ENCODE measurements at regions not wholly inside any gene's neighbourhood (a gene's known extent, or its start where the extent isn't known, plus 50 kb on each side); places are given as distances from the start of the nearest gene placed in this dataset.

DNA sequence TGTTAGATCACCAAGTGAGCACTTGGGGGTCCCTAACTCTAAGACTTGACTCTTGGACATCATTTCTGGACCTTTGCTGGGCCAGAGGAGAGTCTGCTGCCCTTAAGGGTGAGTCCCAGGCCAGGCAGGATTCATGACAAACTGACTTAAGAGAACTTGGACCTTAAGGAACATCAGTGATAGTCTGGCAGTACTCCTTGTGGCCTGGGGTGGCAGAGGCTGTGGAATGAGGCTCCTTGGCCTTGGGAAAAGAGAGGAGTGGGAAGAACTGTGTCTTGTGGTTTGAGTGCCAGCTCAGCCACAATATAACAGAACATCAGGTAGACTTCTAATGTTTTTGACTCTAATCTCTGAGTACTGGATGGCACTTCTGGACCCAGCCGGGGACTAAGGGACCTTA is 478.7 kb downstream of the MEI4 start:
- TF ChIP-seq, protein P1, sequence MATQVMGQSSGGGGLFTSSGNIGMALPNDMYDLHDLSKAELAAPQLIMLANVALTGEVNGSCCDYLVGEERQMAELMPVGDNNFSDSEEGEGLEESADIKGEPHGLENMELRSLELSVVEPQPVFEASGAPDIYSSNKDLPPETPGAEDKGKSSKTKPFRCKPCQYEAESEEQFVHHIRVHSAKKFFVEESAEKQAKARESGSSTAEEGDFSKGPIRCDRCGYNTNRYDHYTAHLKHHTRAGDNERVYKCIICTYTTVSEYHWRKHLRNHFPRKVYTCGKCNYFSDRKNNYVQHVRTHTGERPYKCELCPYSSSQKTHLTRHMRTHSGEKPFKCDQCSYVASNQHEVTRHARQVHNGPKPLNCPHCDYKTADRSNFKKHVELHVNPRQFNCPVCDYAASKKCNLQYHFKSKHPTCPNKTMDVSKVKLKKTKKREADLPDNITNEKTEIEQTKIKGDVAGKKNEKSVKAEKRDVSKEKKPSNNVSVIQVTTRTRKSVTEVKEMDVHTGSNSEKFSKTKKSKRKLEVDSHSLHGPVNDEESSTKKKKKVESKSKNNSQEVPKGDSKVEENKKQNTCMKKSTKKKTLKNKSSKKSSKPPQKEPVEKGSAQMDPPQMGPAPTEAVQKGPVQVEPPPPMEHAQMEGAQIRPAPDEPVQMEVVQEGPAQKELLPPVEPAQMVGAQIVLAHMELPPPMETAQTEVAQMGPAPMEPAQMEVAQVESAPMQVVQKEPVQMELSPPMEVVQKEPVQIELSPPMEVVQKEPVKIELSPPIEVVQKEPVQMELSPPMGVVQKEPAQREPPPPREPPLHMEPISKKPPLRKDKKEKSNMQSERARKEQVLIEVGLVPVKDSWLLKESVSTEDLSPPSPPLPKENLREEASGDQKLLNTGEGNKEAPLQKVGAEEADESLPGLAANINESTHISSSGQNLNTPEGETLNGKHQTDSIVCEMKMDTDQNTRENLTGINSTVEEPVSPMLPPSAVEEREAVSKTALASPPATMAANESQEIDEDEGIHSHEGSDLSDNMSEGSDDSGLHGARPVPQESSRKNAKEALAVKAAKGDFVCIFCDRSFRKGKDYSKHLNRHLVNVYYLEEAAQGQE (IDR thresholded peaks at IDR 0.05; ENCODE audit: insufficient replicate concordance, low read depth): no peak
- TF ChIP-seq, protein P2, sequence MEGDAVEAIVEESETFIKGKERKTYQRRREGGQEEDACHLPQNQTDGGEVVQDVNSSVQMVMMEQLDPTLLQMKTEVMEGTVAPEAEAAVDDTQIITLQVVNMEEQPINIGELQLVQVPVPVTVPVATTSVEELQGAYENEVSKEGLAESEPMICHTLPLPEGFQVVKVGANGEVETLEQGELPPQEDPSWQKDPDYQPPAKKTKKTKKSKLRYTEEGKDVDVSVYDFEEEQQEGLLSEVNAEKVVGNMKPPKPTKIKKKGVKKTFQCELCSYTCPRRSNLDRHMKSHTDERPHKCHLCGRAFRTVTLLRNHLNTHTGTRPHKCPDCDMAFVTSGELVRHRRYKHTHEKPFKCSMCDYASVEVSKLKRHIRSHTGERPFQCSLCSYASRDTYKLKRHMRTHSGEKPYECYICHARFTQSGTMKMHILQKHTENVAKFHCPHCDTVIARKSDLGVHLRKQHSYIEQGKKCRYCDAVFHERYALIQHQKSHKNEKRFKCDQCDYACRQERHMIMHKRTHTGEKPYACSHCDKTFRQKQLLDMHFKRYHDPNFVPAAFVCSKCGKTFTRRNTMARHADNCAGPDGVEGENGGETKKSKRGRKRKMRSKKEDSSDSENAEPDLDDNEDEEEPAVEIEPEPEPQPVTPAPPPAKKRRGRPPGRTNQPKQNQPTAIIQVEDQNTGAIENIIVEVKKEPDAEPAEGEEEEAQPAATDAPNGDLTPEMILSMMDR (IDR thresholded peaks at IDR 0.05; ENCODE audit: insufficient read depth, low read length): no peak
- TF ChIP-seq POLR2AphosphoS5 (IDR thresholded peaks at IDR 0.05; ENCODE audit: low read depth) (no peak), GABPA (IDR thresholded peaks at IDR 0.05; ENCODE audit: low read depth) (no peak), SPI1 (IDR thresholded peaks at IDR 0.05; ENCODE audit: borderline replicate concordance, low read depth) (no peak)
- no peak for DNase-seq (ENCODE audit: low read depth in 1 of 2, low spot score in 1 of 2)
- H3K4me3 ChIP-seq (replicated peaks; ENCODE audit: insufficient read depth, low read length): no peak overlapping the region

DNA sequence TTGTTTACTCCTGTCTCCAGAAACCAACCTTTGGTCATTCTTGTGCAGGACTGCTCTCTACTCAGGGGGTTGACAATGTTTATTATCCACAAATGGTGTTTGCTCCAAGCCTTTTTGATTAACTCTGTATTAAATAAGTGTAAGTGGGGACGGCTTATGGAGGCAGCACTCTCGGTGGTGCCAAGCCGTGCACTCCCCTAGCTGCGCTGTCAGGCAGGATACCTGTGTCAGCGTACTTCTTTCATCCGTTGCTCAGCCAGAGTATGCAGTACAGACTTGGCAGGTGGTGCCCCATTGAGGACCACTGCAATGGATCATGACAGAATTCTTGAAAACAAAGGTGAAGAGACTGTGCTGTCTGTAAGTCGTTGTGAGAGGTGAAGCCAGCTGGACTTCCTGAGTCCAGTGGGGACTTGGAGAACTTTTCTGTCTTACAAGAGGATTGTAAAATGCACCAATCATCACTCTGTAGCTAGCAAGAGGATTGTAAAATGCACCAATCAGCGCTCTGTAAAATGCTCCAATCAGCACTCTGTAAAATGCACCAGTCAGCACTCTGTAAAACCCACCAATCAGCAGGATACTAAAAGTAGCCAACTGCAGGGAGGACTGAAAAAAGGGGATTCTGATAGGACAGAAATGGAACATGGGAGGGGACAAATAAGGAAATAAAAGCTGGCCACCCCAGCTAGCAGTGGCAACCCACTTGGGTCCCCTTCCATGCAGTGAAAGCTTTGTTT is 480.0 kb downstream of the MEI4 start:
- H3K27me3 ChIP-seq (ENCODE audit: insufficient read depth, poor library complexity, severe bottlenecking): no peaks in the 10 kb centered on the region
- TF ChIP-seq SPI1 (IDR thresholded peaks at IDR 0.05; ENCODE audit: borderline replicate concordance, low read depth) (no peak), POLR2AphosphoS5 (IDR thresholded peaks at IDR 0.05; ENCODE audit: low read depth) (no peak), GABPA (IDR thresholded peaks at IDR 0.05; ENCODE audit: low read depth) (no peak)
- TF ChIP-seq, protein P2 (IDR thresholded peaks at IDR 0.05; ENCODE audit: insufficient read depth, low read length): no peak
- TF ChIP-seq, protein P1 (IDR thresholded peaks at IDR 0.05; ENCODE audit: insufficient replicate concordance, low read depth): no peak
- no peak overlapping the region for H3K27ac ChIP-seq (replicated peaks)
- H3K4me3 ChIP-seq (replicated peaks; ENCODE audit: insufficient read depth, low read length): no peak overlapping the region
- no peak for DNase-seq (ENCODE audit: low read depth in 1 of 2, low spot score in 1 of 2)

More for the DNA sequence above, 478.7 kb downstream of the MEI4 start:
- Histone ChIP-seq H3K27me3 (ENCODE audit: insufficient read depth, poor library complexity, severe bottlenecking) (no peaks in the 10 kb centered on the region), H3K27ac (replicated peaks) (no peak overlapping the region)

DNA sequence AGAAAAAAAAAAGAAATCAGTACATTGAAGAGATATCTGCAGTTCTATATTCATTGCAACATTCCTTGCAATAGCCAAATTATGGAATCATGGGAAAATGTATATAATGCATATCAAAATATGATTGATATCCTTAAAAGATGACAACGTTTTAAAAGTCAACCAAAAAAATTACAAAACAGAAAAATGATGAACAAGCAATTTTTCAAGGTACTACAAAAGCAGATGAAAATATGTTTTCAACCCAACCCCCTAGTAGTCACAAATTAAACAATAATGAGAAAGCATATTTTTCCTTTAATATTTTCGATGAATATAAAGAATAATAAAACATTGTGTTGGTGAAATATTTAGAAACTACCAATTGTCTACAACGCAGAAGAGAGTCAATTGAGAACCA is 497.6 kb downstream of the MEI4 start:
- H3K4me3 ChIP-seq (replicated peaks; ENCODE audit: insufficient read depth, low read length): no peak overlapping the region
- DNase-seq (ENCODE audit: low read depth in 1 of 2, low spot score in 1 of 2): no peak
- no peak for TF ChIP-seq SPI1 (IDR thresholded peaks at IDR 0.05; ENCODE audit: borderline replicate concordance, low read depth)
- TF ChIP-seq, protein P2 (IDR thresholded peaks at IDR 0.05; ENCODE audit: insufficient read depth, low read length): no peak
- TF ChIP-seq POLR2AphosphoS5 (IDR thresholded peaks at IDR 0.05; ENCODE audit: low read depth): no peak
- TF ChIP-seq GABPA (IDR thresholded peaks at IDR 0.05; ENCODE audit: low read depth): no peak
- TF ChIP-seq, protein P1 (IDR thresholded peaks at IDR 0.05; ENCODE audit: insufficient replicate concordance, low read depth): no peak
- H3K27ac ChIP-seq (replicated peaks): no peak overlapping the region
- no peaks in the 10 kb centered on the region for H3K27me3 ChIP-seq (ENCODE audit: insufficient read depth, poor library complexity, severe bottlenecking)
